ENCODE measurements at regions not wholly inside any gene's neighbourhood (a gene's known extent, or its start where the extent isn't known, plus 50 kb on each side); places are given as distances from the start of the nearest gene placed in this dataset.
"Not testable (repeated sequence)": the region's sequence is repeated elsewhere in the genome, so short reads cannot be mapped to it uniquely, and the experiment has no call there.

GRCh38 chr13:82458169-82458568 lies 1424.1 kb downstream of the SLITRK1 start:
- no peak for DNase-seq (ENCODE audit: extremely low read depth, low read depth)
- no peak for TF ChIP-seq CTCF (IDR thresholded peaks at IDR 0.05; ENCODE audit: low read depth, low read length, missing control alignments)
- H3K4me3 ChIP-seq (replicated peaks; ENCODE audit: low read depth, low read length), result no peak overlapping the region

- not testable (repeated sequence) for H3K4me3 ChIP-seq (replicated peaks; ENCODE audit: low read depth, low read length); DNase-seq (ENCODE audit: extremely low read depth, low read depth)
Measured at GRCh38 chr13:82457548-82457947, 1424.7 kb downstream of the SLITRK1 start.

- TF ChIP-seq CTCF (IDR thresholded peaks at IDR 0.05; ENCODE audit: low read depth, low read length, missing control alignments), result no peak
- no peak overlapping the region for H3K4me3 ChIP-seq (replicated peaks; ENCODE audit: low read depth, low read length)
- DNase-seq (ENCODE audit: extremely low read depth, low read depth), result no peak
Measured at GRCh38 chr13:82447416-82448077, 1434.7 kb downstream of the SLITRK1 start.

GRCh38 chr13:82439159-82439904 lies 1442.9 kb downstream of the SLITRK1 start:
- TF ChIP-seq CTCF (IDR thresholded peaks at IDR 0.05; ENCODE audit: low read depth, low read length, missing control alignments), result no peak
- no peak for DNase-seq (ENCODE audit: extremely low read depth, low read depth)
- no peak overlapping the region for H3K4me3 ChIP-seq (replicated peaks; ENCODE audit: low read depth, low read length)

- H3K4me3 ChIP-seq (replicated peaks; ENCODE audit: low read depth, low read length), result no peak overlapping the region
- no peak for TF ChIP-seq CTCF (IDR thresholded peaks at IDR 0.05; ENCODE audit: low read depth, low read length, missing control alignments)
- no peak for DNase-seq (ENCODE audit: extremely low read depth, low read depth)
Measured at GRCh38 chr13:82438320-82438719, 1444.0 kb downstream of the SLITRK1 start.

GRCh38 chr13:82436099-82436585 lies 1446.1 kb downstream of the SLITRK1 start:
- no peak for DNase-seq (ENCODE audit: extremely low read depth, low read depth)
- TF ChIP-seq CTCF (IDR thresholded peaks at IDR 0.05; ENCODE audit: low read depth, low read length, missing control alignments), result no peak
- H3K4me3 ChIP-seq (replicated peaks; ENCODE audit: low read depth, low read length), result no peak overlapping the region

- no peak for DNase-seq (ENCODE audit: extremely low read depth, low read depth)
- TF ChIP-seq CTCF (IDR thresholded peaks at IDR 0.05; ENCODE audit: low read depth, low read length, missing control alignments), result no peak
- no peak overlapping the region for H3K4me3 ChIP-seq (replicated peaks; ENCODE audit: low read depth, low read length)
Measured at GRCh38 chr13:82432949-82433348, 1449.3 kb downstream of the SLITRK1 start.
